ENCODE measurements at regions not wholly inside any gene's neighbourhood (a gene's known extent, or its start where the extent isn't known, plus 50 kb on each side); places are given as distances from the start of the nearest gene placed in this dataset.
A peak's percentile ranks its signal among the peaks of the same experiment; 100 is the strongest.

- H3K79me2 ChIP-seq (ENCODE audit: insufficient read depth, low read length): peaks cover 24% of the 10 kb centered on the region; the same call in 1 of the 2 replicates
- H3K4me2 ChIP-seq (ENCODE audit: low read depth, low read length, poor library complexity, severe bottlenecking): peak overlapping the region; percentile 60
- H2AFZ ChIP-seq (ENCODE audit: low read depth, low read length, severe bottlenecking): peak overlapping the region; percentile 52
- TF ChIP-seq CTCF (IDR thresholded peaks at IDR 0.05; ENCODE audit: insufficient read depth, low read length, poor library complexity, severe bottlenecking): no peak
- no peaks in the 10 kb centered on the region for H4K20me1 ChIP-seq (ENCODE audit: low read depth, low read length)
- no peaks in the 10 kb centered on the region for H3K9me3 ChIP-seq (ENCODE audit: insufficient read depth, low read length)
- no peaks in the 10 kb centered on the region for H3K36me3 ChIP-seq (ENCODE audit: low read length)
- no peak overlapping the region for H3K27ac ChIP-seq (ENCODE audit: low read depth, low read length)
- peak overlapping the region; percentile 92 for H3K9ac ChIP-seq (ENCODE audit: low read length)
- H3K9me2 ChIP-seq (replicated peaks; ENCODE audit: insufficient read depth, low read length): no peaks in the 10 kb centered on the region
- peaks cover 7% of the 10 kb centered on the region for H3F3A ChIP-seq (ENCODE audit: insufficient read depth)
- peak overlapping the region; percentile 65 for H3K4me3 ChIP-seq (ENCODE audit: insufficient read depth, low read length, poor library complexity, severe bottlenecking)
- H3K27me3 ChIP-seq (ENCODE audit: low read length): no peaks in the 10 kb centered on the region
Observed at GRCh38 chr14:71319666-71320065, 412.4 kb downstream of the PCNX1 start.

GRCh38 chr14:71320107-71320733 is 413.0 kb downstream of the PCNX1 start, which contains the start of gene SIPA1L1:
SIPA1L1 (plus strand) TSS chr14:71320476.
- Histone ChIP-seq H3K4me3 (ENCODE audit: insufficient read depth, low read length, poor library complexity, severe bottlenecking) (peak within 1 kb of the TSS; percentile 65), H3K9ac (ENCODE audit: low read length) (peak within 1 kb of the TSS; percentile 92), H3F3A (ENCODE audit: insufficient read depth) (peaks cover 7% of the 10 kb centered on the region), H3K79me2 (ENCODE audit: insufficient read depth, low read length) (peaks cover 28% of the 10 kb centered on the region; the same call in 1 of the 2 replicates), H3K9me2 (replicated peaks; ENCODE audit: insufficient read depth, low read length) (no peaks in the 10 kb centered on the region), H3K27me3 (ENCODE audit: low read length) (no peaks in the 10 kb centered on the region), H3K4me2 (ENCODE audit: low read depth, low read length, poor library complexity, severe bottlenecking) (peak within 1 kb of the TSS; percentile 77), H4K20me1 (ENCODE audit: low read depth, low read length) (no peaks in the 10 kb centered on the region), H3K36me3 (ENCODE audit: low read length) (no peaks in the 10 kb centered on the region), H2AFZ (ENCODE audit: low read depth, low read length, severe bottlenecking) (peak within 1 kb of the TSS; percentile 57), H3K9me3 (ENCODE audit: insufficient read depth, low read length) (no peaks in the 10 kb centered on the region), H3K27ac (ENCODE audit: low read depth, low read length) (peak within 1 kb of the TSS; percentile 82)
- TF ChIP-seq EZH2phosphoT487 (conservative IDR thresholded peaks at IDR 0.05; ENCODE audit: low read length): no peak
- no peak for TF ChIP-seq CTCF (IDR thresholded peaks at IDR 0.05; ENCODE audit: insufficient read depth, low read length, poor library complexity, severe bottlenecking)

- Histone ChIP-seq H3K9ac (ENCODE audit: low read length) (peak overlapping the region; percentile 92), H3K36me3 (ENCODE audit: low read length) (no peaks in the 10 kb centered on the region), H3K79me2 (ENCODE audit: insufficient read depth, low read length) (peaks cover 34% of the 10 kb centered on the region), H3K4me2 (ENCODE audit: low read depth, low read length, poor library complexity, severe bottlenecking) (peak overlapping the region; percentile 77), H4K20me1 (ENCODE audit: low read depth, low read length) (no peaks in the 10 kb centered on the region), H3K4me3 (ENCODE audit: insufficient read depth, low read length, poor library complexity, severe bottlenecking) (peak overlapping the region; percentile 65), H2AFZ (ENCODE audit: low read depth, low read length, severe bottlenecking) (peak overlapping the region; percentile 57), H3F3A (ENCODE audit: insufficient read depth) (peaks cover 7% of the 10 kb centered on the region), H3K27me3 (ENCODE audit: low read length) (no peaks in the 10 kb centered on the region), H3K27ac (ENCODE audit: low read depth, low read length) (peak overlapping the region; percentile 82), H3K9me3 (ENCODE audit: insufficient read depth, low read length) (no peaks in the 10 kb centered on the region), H3K9me2 (replicated peaks; ENCODE audit: insufficient read depth, low read length) (no peaks in the 10 kb centered on the region)
- TF ChIP-seq EZH2phosphoT487 (conservative IDR thresholded peaks at IDR 0.05; ENCODE audit: low read length) (no peak), CTCF (IDR thresholded peaks at IDR 0.05; ENCODE audit: insufficient read depth, low read length, poor library complexity, severe bottlenecking) (no peak)
Observed at GRCh38 chr14:71320734-71321573, 413.7 kb downstream of the PCNX1 start.

Data from SU-DHL-6 (cell line).